Glomerular endothelial cell (primary cell): ENCODE measurements at regions not wholly inside any gene's neighbourhood (a gene's known extent, or its start where the extent isn't known, plus 50 kb on each side); places are given as distances from the start of the nearest gene placed in this dataset.
"Not testable (repeated sequence)": the region's sequence is repeated elsewhere in the genome, so short reads cannot be mapped to it uniquely, and the experiment has no call there.

Experiments
- DNase-seq: peaks from one replicate; pipeline ENCODE4 v3.0.0-alpha.2; 2011; ENCODE audit warnings: low read depth, low spot score; ENCODE audit errors: extremely low read depth

DNA sequence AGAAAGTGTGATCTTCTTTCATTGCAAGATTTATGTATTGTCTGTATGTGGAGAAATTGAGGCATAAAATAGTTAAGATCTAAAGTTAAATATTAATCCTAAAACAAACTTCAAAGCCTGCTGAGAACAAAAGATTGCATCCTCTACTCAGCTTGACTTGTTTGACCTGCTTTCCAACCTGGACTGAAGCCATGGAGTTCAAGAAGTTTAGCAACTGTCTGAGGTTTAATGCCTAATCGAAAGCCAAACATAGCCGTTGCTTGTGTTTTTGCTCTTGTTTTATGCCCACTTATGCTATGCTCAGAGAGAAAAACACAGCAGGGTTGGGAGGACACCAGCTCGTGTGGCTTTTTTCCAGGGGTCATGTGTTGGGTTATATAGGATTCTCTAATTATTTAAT lies 135.6 kb downstream of the NUFIP1 start:
- no peak for DNase-seq

DNA sequence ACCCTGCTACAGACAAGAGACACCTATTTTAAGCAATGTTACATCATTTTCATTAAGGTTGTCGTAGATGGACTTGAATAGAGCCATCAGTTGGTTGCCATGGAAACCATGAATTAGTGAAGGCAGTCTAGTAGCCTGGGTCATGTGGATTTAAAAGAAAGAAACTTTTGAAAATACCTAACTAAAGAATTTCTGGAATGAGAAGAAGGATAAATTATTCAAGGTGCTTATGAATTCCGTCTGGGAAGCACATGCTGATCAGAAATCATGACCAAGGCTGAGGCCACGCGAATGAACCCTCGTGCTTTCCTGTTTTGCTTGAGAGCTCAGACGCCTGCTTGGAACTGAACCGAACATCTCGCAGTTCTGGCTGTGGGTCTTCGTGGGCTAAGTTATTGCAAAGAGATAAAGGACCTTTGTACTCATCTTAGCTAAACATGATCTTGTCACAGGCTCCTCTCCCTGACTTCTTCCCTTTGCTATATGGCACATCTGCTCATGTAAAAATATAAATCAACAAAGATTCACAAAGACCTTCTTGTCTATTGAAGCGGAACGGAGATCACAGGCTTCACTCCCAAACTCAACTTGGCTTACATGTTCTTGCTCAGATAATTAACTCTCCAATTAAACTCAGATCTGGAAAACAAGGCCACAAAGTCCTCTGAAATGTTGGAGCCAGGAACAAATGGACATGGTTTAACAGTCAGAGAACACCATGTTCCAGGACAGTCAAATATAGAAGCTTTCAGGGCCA lies 140.2 kb downstream of the NUFIP1 start:
- no peak for DNase-seq

DNA sequence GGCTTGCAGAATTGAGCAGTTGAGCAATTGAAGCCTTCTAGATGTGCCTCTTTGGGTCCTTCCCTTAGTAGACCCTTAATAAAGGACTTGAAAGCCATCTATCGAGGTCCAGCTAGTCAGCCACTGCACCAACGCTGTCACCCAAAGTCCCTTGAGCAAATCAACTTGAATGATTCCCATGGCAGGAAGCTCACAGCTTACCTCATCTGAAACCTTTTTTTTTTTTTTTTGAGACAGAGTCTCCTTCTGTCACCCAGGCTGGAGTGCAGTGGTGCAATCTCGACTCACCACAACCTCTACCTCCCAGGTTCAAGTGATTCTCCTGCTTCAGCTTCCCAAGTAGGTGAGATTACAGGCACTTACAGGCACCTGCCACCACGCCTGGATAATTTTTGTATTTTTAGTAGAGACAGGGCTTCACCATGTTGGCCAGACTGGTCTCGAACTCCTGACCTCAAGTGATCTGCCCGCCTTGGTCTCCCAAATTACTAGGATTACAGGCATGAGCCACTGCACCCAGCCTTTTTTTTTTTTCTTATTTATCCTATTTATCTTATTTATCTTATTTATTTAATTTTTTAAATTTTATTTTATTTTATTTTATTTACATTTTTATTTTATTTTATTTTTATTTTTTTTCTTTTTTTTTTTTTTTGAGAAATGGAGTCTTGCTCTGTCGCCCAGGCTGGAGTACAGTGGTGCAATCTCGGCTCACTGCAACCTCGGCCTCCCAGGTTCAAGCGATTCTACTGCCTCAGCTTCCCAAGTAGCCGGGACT lies 143.8 kb downstream of the NUFIP1 start:
- not testable (repeated sequence) for DNase-seq

DNA sequence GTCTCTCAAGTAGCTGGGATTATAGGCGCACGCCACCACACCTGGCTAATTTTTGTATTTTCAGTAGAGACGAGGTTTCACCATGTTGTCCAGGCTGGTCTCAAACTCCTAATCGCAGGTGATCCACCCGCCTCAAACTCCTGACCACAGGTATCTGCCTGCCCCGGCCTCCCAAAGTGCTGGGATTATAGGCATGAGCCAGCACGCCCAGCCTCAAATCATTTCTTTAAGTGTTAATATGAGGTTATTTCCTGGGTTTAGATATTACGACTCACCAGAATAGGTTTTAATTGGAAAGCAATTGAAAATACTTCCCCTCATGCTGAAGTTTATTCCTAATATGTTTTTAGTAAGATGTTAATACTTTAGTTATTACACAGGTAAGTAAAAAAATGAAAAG lies 144.5 kb downstream of the NUFIP1 start:
- no peak for DNase-seq

DNA sequence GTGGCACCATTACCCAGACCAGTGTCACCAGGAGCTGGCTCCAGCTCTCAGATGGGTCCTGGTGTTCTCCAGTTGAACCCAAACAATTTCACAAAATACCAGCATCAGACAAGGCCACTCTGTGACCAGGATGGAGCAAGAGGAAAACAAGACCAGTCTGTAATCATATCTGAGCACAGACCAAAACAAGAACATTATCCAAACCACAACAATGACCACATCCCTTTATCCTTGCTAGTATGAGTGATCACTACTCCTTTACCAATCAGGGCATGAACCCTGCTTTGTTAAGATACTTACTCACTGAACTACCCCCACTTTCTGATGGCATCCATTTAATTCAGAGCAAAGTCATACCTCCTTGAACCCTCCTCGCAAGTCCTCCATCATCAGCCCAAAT lies 145.9 kb downstream of the NUFIP1 start:
- no peak for DNase-seq

DNA sequence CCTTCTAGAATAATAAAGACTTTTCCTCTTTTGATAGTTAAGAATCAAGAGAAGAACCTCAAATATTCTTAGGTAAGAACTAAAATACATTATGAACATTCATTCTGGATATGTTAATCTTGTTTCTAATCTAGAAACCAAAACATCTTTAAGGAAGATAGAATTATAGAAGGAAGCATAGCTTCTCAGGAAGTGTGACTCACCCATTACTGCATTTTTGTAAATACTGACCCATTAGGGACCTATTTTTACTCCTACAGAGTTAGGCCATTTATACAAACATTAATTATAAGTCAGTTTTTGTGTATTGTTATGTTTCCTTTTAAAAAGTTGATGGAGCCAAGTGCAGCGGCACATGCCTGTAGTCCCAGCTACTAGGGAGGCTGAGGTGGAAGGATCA lies 147.1 kb downstream of the NUFIP1 start:
- no peak for DNase-seq

DNA sequence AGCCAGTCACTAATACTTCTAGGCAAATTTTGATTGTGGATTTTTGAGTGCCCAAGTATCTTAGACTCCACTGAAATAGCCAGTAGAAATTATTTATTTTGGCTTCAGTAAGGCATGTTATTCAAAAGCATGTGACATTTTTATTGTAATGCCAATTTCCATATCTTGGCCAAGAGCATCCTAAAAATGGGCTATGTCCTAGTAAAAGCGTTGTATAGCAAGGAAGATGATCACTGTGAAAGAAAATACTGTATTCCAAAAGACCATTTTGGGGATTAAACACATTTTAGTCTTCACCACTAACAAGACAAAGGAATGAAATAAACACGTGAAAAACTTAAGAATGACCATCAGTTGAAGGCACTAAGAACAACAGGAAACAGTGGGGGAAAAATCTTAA lies 149.1 kb downstream of the NUFIP1 start:
- DNase-seq, result no peak

DNA sequence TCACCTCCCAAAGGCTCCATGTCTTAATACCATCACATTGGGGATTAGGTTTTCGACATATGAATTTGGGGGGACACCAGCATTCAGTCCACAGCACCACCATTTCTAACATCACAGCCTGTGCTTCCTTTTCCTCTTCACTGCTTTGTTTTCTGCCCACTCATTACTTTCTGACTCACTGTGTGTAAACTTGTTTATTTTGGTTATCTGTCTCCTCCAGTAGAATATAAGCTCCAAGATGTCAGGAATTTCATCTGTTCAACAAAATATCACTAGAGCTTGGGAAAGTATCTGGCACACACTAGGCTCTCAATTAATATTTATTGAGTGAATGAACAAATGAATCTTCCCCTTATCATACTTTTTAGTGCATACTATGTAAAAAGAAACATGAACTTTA lies 152.0 kb downstream of the NUFIP1 start:
- no peak for DNase-seq

DNA sequence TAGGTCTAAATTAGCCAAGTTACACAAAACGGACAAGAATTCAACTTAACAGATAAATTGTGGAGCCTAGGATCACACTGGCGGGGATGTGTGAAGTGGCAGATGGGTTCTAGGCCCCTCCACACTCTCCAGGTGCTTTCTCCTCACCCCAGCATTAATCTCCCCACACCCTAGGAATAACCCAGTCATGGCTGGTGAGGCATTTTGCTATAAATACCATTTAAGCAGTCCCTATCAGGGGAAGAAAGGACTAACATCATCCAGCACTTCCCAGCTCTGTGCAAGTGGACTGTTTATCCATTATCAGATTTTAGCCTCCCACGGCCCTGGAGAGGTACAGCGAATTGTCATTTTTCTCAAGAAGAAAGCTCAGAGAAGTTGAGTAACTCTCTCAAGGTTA lies 154.9 kb downstream of the NUFIP1 start:
- no peak for DNase-seq

DNA sequence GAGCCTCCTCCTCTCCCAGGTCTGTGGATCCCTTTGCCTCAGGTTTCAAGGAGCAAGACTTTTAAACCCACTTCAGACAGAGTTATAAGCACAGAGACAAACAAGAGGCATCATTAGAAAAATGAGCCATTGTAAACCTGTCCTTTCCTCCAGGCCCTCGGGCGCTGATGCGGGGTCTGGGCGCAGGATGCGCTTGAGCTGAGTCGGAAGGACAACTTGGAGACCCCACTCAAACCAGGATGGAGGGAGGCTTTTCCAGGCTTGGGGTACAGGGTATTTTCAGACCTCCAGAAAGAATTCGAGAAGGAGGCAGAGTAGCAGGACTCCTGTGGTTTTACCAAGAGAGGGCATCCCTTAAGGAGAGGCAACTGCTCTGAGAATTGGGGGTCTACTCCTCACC lies 155.6 kb downstream of the NUFIP1 start:
- DNase-seq, result no peak

DNA sequence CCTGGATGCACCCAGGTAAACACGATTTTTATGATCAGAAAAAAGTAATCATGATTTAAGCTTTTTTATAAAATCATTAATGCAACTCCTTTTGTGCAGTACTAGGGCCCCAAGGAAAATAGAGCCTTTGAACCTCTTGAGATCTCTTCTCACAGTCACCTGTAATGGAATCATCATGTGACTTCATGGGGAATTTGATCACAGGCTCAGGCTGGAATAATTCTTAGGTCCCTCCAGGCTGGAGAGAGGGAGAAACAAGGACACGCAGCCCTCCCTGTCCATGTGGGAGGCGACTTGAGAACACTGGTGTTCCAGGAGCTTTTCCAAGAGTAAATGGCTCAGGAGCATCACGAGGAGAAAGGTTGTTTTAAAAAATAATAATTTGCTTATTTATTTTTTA lies 156.1 kb downstream of the NUFIP1 start:
- no peak for DNase-seq

DNA sequence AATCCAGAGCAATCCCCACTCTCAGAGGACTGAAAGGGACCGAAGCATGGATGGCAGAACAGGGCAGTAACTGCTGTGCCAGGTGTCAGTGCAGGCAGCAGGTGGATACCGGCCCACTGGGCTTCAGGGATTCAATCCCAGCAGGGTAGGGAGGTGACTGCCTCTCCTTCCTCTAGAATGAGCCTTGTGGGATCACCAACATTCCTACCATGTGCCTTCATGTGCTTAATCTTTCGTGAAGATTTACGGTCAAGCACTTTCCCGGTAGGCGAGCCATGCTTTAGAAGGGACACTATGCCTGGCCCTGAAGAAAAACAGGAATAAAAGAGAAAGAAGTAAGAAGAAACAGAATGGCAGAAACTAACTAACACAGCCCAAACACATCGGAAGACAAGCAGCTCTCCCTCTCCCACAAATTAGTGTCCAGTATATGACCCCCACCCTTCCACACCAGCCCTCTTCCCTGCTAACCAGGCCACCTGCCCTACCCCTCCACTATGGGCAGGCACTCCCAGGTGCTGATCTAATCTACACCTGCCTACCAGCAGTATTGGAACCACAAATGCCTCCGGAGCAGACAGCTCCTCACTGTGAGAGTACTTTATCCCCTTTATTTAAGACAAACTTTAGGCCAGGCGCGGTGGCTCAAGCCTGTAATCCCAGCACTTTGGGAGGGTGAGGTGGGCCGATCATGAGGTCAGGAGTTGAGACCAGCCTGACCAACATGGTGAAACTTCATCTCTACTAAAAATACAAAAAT lies 162.5 kb downstream of the NUFIP1 start:
- DNase-seq, result no peak

DNA sequence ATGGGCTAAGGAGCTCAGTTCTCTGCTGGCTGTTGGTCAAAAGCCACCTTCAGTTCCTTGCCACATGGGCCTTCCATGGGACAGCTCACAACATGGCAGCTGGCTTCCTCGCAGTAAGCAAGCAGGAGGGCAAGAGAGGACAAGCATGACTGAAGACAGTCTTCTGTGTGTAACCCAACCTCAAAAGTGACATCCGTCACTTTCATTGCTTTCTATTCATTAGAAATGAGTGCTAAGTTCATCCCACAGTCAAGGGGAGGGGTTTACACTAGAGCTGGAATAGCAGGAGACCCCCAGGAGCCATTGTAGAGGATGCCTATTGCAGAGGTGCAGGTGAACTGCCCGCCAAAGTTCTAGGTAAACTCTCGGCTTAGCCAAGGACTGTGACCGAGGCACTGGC lies 163.3 kb downstream of the NUFIP1 start:
- no peak for DNase-seq

DNA sequence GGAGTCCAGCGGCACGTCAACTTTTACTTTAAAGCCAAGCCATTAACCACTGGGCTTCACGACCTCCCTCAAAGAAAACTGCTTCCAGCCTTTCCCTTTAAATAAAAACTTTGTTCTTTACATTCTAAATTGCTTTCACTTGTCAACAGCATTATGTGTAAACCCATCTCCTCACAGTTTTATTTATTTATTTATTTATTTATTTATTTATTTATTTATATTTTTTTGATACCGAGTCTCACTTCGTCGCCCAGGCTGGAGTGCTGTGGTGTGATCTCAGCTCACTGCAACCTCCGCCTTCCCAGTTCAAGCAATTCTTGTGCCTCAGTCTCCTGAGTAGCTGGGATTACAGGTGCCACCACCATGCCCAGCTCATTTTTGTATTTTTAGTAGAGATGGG lies 165.7 kb downstream of the NUFIP1 start:
- DNase-seq, result not testable (repeated sequence)

DNA sequence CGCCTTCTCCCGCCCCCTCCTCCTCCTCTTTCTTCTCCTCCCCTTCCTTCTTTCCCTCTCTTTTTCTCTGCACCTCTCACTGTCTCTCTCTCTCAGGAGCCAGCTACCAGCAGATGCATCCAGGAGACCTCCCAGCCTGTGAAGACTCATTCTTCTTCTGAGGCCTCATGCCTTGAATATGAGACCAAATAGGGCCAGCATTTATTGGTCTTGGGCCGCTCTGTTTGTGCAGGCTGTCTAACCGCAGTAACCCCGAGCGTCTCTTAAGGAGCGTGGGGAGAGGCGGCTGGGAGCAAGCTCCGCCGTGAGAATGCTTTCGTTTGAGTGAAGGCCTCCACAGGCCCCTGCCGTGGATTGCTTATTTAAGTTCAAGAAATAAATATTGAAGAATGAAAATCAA lies 167.0 kb downstream of the NUFIP1 start:
- no peak for DNase-seq

DNA sequence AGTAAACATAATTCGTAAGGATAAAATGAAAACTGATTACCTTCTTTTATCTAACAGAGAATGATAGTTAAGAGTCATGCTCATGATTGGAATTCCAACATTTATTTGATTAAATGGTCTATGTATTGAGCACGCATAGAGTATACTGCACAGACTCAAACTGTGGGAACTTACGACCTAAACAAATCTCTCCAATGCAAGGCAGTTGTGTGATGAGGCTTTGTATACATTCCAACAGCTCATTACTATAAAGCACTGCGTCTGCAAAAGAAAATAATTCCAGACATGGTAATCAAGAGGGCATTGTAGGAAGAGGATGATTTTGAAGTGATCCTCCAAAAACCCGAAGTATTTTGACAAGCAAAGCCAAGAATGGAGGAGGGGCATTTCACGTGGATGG lies 169.5 kb downstream of the NUFIP1 start:
- no peak for DNase-seq

DNA sequence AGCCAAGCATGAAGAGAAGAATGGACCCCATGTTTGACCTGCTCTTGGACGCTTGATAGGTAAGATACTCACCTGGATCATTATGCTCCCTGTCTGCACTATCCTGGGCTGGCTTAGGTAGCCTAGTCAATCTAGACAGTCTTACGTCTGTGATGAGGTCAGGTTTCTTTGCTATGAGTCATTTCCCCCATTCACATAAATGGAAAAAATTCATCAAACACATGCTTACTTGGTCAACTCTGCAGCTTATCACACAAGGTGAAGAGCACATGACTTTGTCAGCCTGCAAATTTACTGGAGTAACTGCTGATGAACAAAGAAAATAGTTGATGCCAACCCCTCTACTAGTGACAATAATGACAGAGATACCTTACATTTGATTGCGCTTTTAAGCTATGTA lies 170.0 kb downstream of the NUFIP1 start:
- DNase-seq, result peak; percentile 77

DNA sequence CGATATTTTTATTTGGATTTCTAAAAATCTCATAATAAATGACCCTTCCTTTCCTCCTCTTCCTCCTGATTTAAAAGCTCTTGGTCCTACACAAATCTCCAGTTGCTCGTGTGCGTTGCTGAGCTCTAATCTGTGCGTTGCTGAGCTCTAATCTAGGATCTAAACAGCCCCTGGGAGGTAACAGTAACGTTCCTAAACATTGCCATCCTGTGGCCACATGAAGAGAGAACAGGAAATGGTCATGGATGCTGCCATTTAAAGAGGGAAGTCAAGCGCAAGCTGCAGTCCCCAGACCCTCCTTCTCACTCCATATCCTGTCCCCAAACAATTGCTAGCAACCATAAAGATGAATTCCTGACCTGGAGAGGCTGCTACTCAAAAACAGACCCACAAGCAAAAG lies 170.8 kb downstream of the NUFIP1 start:
- DNase-seq, result no peak

DNA sequence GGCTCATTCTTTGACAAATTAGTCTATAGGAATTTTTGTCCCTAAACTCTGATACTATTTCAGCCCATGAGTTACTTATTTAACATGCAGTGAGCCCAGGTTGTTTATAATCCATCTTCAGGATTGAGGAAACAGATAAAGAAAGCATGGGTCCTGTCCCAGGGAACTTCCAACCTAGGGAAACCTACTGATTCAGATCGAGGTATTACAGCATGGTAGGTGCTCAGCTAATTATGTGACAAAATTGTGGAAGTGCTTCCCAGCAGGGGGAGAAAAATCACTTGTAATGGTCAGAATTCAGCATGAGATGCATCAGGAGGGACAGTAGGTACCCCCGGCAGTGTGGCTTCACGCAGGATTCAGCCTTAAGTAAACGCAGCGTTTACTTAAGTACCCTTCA lies 171.3 kb downstream of the NUFIP1 start:
- no peak for DNase-seq

DNA sequence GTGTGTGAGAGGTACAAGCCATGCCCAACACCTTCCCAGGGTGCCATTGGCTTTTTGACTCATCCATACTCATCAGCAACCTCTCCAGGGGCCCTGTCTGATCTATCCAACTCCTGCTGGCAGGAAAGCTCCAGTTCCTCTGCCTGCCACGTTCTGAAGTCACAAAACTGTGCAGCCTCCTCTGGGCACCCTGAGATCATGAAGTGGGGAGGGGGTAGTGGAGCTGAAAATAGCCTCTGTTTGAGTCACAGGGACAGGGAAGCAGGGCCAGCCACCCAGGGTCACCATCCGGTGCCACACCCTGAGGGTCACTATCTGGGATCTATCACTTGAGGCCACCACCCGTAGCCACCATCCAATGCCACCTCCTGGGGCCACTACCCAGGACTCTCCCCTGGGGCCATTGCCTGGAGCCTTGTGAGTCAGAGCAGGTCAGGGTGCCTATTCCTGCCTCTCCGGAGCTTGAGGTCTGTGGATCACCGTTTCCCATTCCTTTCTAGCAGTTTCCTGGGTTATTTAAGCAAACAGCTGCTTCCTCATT lies 172.1 kb downstream of the NUFIP1 start:
- no peak for DNase-seq

DNA sequence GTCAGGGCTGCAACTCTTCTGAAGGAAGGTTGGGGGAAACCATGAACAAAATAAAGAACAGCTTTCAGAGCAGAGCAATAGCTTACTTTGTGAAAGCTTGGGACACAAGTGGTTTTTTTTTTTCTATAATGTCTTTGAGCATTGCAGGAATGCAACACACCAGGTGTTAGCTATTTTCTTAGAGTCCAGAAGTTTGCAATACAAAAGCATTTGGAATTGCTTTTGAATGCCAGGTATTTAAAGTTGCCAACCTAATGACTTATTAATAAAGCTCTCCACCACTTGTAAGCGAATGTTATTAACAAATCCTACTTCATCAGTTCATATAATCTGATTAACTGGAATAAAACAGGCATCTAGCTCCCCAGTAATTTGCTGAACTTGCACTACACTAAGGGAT lies 172.6 kb downstream of the NUFIP1 start:
- DNase-seq, result no peak
